Liver (tissue), 8 donors: ENCODE measurements at regions not wholly inside any gene's neighbourhood (a gene's known extent, or its start where the extent isn't known, plus 50 kb on each side); places are given as distances from the start of the nearest gene placed in this dataset.

ENCODE experiments used
- DNase-seq: peaks from one replicate; pipeline ENCODE4 v3.0.0-alpha.2; 2017; ENCODE audit warnings: low spot score
- H3K27ac ChIP-seq, 2 donors: one replicate each; pipeline ENCODE4 v1.7.0; 2013; ENCODE audit warnings: inconsistent platforms in 2 of 2, low read length in 2 of 2, control low read depth in 1 of 2, low read depth in 1 of 2, mild to moderate bottlenecking in 1 of 2
- H3K27me3 ChIP-seq, 4 donors: one replicate each; pipeline versions ENCODE4 v1.6.1 to v1.7.0; 2013; ENCODE audit warnings: low read length in 3 of 4, inconsistent platforms in 1 of 4, mild to moderate bottlenecking in 1 of 4, moderate library complexity in 1 of 4; ENCODE audit not compliant: control insufficient read depth in 4 of 4, insufficient read depth in 4 of 4
- H3K36me3 ChIP-seq, 4 donors: one replicate each; pipeline versions ENCODE4 v1.6.1 to v1.7.0; 2013; ENCODE audit warnings: low read length in 3 of 4, mild to moderate bottlenecking in 3 of 4, low read depth in 1 of 4, moderate library complexity in 1 of 4; ENCODE audit not compliant: control insufficient read depth in 4 of 4, insufficient read depth in 3 of 4
- H3K4me1 ChIP-seq, 4 donors: one replicate each; pipeline versions ENCODE4 v1.6.1 to v1.7.0; 2013; ENCODE audit warnings: low read length in 3 of 4, mild to moderate bottlenecking in 3 of 4, moderate library complexity in 1 of 4; ENCODE audit not compliant: control insufficient read depth in 4 of 4, insufficient read depth in 4 of 4
- H3K4me3 ChIP-seq, 3 donors: one replicate each; pipeline versions ENCODE4 v1.6.1 to v1.7.0; 2013; ENCODE audit warnings: low read length in 3 of 3, control low read depth in 1 of 3, low read depth in 1 of 3, mild to moderate bottlenecking in 1 of 3
- H3K9ac ChIP-seq, 2 donors: one replicate each; pipeline ENCODE4 v1.7.0; 2013; ENCODE audit warnings: low read length in 2 of 2, mild to moderate bottlenecking in 2 of 2, moderate library complexity in 2 of 2, control low read depth in 1 of 2, low read depth in 1 of 2
- H3K9me3 ChIP-seq, 4 donors: one replicate each; pipeline versions ENCODE4 v1.6.1 to v1.7.0; 2013; ENCODE audit warnings: low read length in 3 of 4; ENCODE audit not compliant: control insufficient read depth in 4 of 4
- FOXA2 ChIP-seq: IDR thresholded peaks from 2 replicates; pipeline ENCODE4 v1.6.1; 2016; ENCODE audit warnings: antibody characterized with exemption
- GABPA ChIP-seq, 2 donors: IDR thresholded peaks in 1 of 2; conservative IDR thresholded peaks in 1 of 2; 2 replicates each; pipeline ENCODE4 v1.6.1; 2016; ENCODE audit warnings: antibody characterized with exemption in 2 of 2, mild to moderate bottlenecking in 1 of 2, moderate library complexity in 1 of 2
- HNF4A ChIP-seq, 2 donors: conservative IDR thresholded peaks; 2 replicates each; pipeline ENCODE4 v1.6.1; 2016; ENCODE audit warnings: antibody characterized with exemption in 2 of 2, mild to moderate bottlenecking in 2 of 2
- JUND ChIP-seq, 2 donors: IDR thresholded peaks; 2 replicates each; pipeline ENCODE4 v1.6.1; 2016; ENCODE audit warnings: antibody characterized with exemption in 2 of 2
- NR2F2 ChIP-seq: IDR thresholded peaks from 2 replicates; pipeline ENCODE4 v1.6.1; 2016; ENCODE audit warnings: antibody characterized with exemption
- RAD21 ChIP-seq, 2 donors: IDR thresholded peaks; 2 replicates each; pipeline ENCODE4 v1.6.1; 2016; ENCODE audit warnings: antibody characterized with exemption in 2 of 2, mild to moderate bottlenecking in 2 of 2
- SP1 ChIP-seq: IDR thresholded peaks from 2 replicates; pipeline ENCODE4 v1.6.1; 2018; ENCODE audit warnings: antibody characterized with exemption, mild to moderate bottlenecking
- TAF1 ChIP-seq: conservative IDR thresholded peaks from 2 replicates; pipeline ENCODE4 v1.6.1; 2016; ENCODE audit warnings: antibody characterized with exemption, mild to moderate bottlenecking
- YY1 ChIP-seq: IDR thresholded peaks from 2 replicates; pipeline ENCODE4 v1.6.1; 2016; ENCODE audit warnings: antibody characterized with exemption, mild to moderate bottlenecking
- WGBS: extraction: QIAGEN DNeasy Blood & Tissue Kit; methylation state at CpG from one replicate; pipeline ENCODE4 v1.1.7; 2013; 5-methylcytosine and 5-hydroxymethylcytosine counted together
- TF ChIP-seq, protein P1 (sequence below): fragments of 150-350 bp; IDR thresholded peaks from 2 replicates; pipeline ENCODE4 v1.5.1; 2017; ENCODE audit warnings: improper control_type of control experiment, low read depth, low read length; ENCODE audit not compliant: missing input control
- TF ChIP-seq, protein P2 (sequence below): IDR thresholded peaks from 2 replicates; pipeline ENCODE4 v1.6.1; 2016; ENCODE audit warnings: antibody characterized with exemption
- TF ChIP-seq, protein P3 (sequence below): IDR thresholded peaks from 2 replicates; pipeline ENCODE4 v1.6.1; 2016; ENCODE audit warnings: antibody characterized with exemption, mild to moderate bottlenecking
- donor health status: healthy.
- donor health status: healthy.
- donor health status: healthy.
- donor health status: healthy.
- donor health status: healthy.

DNA sequence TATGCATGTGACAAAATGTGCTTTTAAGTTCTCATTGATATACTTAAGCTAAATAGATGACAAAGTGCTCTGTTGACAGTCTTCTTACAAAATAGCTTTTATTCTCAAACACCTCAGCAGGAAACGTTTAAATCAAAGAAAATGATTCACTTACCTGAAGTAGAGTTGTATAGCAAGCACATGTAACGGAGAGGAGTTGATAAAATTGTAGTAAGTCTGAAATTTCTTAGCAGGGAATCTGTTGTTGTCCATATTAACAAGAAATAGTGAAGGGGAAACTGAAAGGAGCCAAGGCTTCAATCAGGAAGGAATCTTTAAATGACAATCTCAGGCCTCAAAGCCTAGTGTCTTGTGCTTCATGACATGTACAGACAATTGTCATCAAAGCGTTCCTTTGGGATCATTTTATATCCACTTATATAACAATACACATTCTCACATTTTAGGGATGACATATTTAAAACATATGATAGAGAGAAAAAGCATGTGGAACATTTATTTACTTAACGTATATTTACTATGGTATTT, 2010.2 kb upstream of the IGFBP7 start (continued):
- TF ChIP-seq, protein P1, sequence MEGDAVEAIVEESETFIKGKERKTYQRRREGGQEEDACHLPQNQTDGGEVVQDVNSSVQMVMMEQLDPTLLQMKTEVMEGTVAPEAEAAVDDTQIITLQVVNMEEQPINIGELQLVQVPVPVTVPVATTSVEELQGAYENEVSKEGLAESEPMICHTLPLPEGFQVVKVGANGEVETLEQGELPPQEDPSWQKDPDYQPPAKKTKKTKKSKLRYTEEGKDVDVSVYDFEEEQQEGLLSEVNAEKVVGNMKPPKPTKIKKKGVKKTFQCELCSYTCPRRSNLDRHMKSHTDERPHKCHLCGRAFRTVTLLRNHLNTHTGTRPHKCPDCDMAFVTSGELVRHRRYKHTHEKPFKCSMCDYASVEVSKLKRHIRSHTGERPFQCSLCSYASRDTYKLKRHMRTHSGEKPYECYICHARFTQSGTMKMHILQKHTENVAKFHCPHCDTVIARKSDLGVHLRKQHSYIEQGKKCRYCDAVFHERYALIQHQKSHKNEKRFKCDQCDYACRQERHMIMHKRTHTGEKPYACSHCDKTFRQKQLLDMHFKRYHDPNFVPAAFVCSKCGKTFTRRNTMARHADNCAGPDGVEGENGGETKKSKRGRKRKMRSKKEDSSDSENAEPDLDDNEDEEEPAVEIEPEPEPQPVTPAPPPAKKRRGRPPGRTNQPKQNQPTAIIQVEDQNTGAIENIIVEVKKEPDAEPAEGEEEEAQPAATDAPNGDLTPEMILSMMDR: no peak

DNA sequence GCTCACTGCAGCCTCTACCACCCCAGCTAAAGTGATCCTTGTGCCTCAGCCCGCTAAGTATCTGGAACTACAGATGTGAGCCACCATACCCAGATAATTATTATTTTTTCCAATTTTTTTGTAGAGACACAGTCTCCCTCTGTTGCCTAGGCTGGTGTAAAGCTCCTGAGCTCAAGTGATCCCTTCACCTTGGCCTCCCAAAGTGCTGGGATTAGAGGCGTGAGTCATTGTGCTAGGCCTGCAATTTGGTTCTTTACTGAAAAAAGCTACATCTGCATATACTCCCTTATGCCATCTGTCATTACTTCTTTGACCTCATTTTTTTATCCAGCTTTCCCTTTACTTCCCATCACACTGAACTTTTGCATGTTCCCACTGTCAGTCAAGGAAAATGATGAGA, 2012.4 kb upstream of the IGFBP7 start:
- no peaks in the 10 kb centered on the region for H3K36me3 ChIP-seq
- no peak overlapping the region for H3K27ac ChIP-seq
- H3K27me3 ChIP-seq: no peaks in the 10 kb centered on the region
- no peaks in the 10 kb centered on the region for H3K4me1 ChIP-seq
- 39% methylated on average over 2 of the region's 2 CpGs for WGBS
- H3K9me3 ChIP-seq: no peaks in the 10 kb centered on the region
- no peak for DNase-seq
- H3K9ac ChIP-seq: no peak overlapping the region
- no peak overlapping the region for H3K4me3 ChIP-seq
- TF ChIP-seq, protein P1: no peak
- no peak for TF ChIP-seq SP1
- TF ChIP-seq FOXA2: no peak
- no peak for TF ChIP-seq YY1
- no peak for TF ChIP-seq JUND (IDR thresholded peaks at IDR 0.05)
- no peak for TF ChIP-seq TAF1
- TF ChIP-seq NR2F2: no peak
- TF ChIP-seq HNF4A (conservative IDR thresholded peaks at IDR 0.05): no peak
- TF ChIP-seq GABPA (IDR thresholded peaks at IDR 0.05 in 1 of 2, conservative IDR thresholded peaks at IDR 0.05 in 1 of 2): no peak
- no peak for TF ChIP-seq RAD21 (IDR thresholded peaks at IDR 0.05)
- TF ChIP-seq, protein P2, sequence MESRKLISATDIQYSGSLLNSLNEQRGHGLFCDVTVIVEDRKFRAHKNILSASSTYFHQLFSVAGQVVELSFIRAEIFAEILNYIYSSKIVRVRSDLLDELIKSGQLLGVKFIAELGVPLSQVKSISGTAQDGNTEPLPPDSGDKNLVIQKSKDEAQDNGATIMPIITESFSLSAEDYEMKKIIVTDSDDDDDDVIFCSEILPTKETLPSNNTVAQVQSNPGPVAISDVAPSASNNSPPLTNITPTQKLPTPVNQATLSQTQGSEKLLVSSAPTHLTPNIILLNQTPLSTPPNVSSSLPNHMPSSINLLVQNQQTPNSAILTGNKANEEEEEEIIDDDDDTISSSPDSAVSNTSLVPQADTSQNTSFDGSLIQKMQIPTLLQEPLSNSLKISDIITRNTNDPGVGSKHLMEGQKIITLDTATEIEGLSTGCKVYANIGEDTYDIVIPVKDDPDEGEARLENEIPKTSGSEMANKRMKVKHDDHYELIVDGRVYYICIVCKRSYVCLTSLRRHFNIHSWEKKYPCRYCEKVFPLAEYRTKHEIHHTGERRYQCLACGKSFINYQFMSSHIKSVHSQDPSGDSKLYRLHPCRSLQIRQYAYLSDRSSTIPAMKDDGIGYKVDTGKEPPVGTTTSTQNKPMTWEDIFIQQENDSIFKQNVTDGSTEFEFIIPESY: no peak
- TF ChIP-seq, protein P3, sequence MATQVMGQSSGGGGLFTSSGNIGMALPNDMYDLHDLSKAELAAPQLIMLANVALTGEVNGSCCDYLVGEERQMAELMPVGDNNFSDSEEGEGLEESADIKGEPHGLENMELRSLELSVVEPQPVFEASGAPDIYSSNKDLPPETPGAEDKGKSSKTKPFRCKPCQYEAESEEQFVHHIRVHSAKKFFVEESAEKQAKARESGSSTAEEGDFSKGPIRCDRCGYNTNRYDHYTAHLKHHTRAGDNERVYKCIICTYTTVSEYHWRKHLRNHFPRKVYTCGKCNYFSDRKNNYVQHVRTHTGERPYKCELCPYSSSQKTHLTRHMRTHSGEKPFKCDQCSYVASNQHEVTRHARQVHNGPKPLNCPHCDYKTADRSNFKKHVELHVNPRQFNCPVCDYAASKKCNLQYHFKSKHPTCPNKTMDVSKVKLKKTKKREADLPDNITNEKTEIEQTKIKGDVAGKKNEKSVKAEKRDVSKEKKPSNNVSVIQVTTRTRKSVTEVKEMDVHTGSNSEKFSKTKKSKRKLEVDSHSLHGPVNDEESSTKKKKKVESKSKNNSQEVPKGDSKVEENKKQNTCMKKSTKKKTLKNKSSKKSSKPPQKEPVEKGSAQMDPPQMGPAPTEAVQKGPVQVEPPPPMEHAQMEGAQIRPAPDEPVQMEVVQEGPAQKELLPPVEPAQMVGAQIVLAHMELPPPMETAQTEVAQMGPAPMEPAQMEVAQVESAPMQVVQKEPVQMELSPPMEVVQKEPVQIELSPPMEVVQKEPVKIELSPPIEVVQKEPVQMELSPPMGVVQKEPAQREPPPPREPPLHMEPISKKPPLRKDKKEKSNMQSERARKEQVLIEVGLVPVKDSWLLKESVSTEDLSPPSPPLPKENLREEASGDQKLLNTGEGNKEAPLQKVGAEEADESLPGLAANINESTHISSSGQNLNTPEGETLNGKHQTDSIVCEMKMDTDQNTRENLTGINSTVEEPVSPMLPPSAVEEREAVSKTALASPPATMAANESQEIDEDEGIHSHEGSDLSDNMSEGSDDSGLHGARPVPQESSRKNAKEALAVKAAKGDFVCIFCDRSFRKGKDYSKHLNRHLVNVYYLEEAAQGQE: no peak
